Ammon's horn (tissue), 1 donor: ENCODE measurements at regions not wholly inside any gene's neighbourhood (a gene's known extent, or its start where the extent isn't known, plus 50 kb on each side); places are given as distances from the start of the nearest gene placed in this dataset.
"Not testable (repeated sequence)": the region's sequence is repeated elsewhere in the genome, so short reads cannot be mapped to it uniquely, and the experiment has no call there.

Experiments used
- DNase-seq: peaks from one replicate; pipeline ENCODE4 v3.0.0-alpha.2; 2016; ENCODE audit warnings: low spot score

DNA sequence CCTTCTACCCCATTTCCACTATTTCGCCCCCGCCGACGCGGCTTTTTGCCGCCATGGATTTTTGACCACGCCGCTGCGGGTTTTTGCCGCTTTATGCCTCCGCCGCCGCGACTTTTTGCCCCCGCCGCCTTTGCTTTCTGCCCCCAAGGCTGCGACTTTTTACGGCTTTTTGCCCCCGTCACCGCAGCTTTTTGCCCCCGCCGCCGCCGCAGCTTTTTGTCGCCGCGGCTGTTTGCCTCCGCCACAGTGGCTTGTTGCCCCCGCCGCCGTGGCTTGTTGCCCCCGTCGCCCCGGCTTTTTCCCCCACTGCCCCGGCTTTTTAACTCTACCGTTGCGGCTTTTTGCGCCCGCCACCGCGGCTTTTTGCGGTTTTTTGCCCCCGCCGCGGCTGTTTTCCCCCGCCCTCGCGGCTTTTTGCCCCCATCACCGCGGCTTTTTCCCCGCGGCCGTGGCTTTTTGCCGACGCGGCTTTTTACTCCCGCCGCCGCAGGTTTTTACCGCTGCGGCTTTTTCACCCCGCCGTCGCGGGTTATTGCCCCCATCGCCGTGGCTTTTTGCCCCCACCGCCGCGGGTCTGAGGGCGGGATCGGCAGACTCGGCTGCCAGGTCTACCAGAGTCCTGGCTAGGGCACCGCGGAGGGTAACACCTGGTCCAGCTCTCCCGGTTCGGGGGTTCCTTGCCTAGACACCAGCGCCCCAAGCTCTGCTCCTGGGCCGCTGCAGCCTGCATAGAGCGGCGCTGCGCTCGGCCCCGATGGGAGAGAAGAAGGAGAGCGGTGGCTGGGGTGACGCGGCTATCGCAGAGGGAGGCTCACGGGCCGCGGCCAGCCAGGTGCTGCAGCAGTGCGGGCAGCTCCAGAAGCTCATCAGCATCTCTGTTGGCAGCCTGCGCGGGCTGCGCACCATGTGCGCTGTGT is 562.7 kb upstream of the WSB1 start:
- DNase-seq = no peak

DNA sequence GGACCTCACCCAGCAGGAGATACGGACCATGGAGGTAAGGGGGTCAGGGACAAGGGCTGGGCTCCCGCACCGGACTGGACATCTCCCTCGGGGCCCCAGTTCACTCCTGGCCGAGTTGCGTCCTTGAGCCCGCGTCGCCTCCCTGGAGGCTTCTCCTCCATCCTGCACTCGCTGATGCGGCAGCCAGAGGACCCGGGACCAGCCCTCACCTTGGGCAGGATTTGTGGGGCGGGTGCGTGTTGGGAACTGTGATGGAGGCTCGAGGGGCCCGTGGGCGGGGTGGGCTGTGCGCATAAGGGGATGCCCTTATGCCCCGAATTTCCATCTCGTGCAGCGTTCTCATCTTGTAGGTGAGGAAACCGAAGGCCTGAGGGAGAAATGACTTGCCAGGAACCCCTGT is 562.0 kb upstream of the WSB1 start:
- not testable (repeated sequence) for DNase-seq

DNA sequence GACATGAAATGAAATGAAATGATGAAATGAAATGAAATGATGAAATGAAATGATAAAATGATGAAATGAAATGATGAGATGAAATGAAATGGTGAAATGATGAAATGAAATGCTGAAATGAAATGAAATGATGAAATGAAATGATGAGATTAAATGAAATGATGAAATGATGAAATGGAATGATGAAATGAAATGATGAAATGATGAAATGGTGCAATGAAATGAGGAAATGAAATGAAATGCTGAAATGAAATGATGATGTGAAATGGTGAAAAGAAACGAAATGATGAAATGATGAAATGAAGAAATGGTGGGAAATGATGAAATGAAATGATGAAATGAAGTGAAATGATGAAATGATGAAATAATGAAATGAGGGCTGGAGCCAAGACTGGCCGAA is 559.1 kb upstream of the WSB1 start:
- not testable (repeated sequence) for DNase-seq

DNA sequence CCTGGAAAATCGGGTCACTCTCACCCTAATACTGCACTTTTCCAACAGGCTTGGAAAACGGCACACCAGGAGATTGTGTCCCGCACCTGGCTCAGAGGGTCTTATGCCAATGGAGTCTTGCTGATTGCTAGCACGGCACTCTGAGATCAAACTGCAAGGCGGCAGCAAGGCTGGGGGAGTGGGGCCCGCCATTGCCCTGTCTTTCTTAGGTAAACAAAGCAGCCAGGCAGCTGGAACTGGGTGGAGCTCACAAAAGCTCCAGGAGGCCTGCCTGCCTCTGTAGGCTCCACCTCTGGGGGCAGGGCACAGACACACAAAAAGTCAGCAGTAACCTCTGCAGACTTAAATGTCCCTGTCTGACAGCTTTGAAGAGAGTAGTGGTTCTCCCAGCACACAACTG is 557.9 kb upstream of the WSB1 start:
- DNase-seq = not testable (repeated sequence)

DNA sequence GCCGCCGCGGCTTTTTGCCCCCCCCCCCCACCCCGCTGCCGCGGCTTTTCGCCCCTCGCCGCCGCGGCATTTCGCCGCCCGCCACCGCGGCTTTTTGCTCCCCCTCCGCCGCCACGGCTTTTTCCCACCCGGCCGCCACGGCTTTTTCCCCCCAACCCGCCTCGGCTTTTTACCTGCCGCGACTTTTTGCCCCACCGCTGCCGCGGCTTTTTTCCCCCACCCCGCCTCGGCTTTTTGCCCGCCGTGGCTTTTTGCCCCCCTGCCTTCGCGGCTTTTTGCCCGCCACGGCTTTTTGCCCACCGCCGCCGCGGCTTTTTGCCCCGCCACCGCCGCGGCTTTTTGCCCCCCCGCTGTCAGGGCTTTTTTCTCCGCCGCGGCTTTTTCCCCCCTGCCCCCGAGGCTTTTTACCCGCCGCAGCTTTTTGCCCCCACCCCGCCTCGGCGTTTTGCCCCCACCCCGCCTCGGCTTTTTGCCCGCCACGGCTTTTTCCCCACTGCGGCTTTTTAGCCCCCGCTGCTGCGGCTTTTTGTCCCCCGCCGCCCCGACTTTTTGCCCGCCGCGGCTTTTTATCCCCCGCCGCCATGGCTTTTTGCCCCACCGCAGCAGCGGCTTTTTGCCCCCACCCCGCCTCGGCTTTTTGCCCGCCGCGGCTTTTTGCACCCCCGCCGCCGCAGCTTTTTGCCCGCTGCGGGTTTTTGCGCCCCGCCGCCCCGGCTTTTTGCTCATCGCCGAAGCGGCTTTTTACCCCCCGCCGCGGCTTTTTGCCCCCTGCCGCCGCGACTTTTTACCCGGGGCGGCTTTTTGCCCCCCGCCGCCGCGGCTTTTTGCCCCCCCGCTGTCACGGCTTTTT is 527.8 kb upstream of the WSB1 start:
- no peak for DNase-seq

DNA sequence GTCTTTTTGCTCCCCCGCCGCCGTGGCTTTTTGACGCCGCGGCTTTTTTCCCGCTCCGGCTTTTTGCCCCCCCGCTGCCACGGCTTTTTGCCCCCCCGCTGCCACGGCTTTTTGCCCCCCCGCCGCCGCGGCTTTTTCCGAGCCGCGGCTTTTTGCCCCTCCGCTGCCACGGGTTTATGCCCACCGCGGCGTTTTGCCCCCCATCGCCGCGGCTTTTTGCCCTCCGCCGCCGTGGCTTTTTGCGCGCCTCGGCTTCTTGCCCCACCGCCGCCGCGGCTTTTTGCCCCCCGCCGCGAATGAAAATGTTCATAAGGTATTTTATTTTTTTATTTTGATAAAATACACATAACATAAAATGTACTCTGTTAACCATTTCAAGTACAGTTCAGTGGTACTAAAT is 527.2 kb upstream of the WSB1 start:
- no peak for DNase-seq

DNA sequence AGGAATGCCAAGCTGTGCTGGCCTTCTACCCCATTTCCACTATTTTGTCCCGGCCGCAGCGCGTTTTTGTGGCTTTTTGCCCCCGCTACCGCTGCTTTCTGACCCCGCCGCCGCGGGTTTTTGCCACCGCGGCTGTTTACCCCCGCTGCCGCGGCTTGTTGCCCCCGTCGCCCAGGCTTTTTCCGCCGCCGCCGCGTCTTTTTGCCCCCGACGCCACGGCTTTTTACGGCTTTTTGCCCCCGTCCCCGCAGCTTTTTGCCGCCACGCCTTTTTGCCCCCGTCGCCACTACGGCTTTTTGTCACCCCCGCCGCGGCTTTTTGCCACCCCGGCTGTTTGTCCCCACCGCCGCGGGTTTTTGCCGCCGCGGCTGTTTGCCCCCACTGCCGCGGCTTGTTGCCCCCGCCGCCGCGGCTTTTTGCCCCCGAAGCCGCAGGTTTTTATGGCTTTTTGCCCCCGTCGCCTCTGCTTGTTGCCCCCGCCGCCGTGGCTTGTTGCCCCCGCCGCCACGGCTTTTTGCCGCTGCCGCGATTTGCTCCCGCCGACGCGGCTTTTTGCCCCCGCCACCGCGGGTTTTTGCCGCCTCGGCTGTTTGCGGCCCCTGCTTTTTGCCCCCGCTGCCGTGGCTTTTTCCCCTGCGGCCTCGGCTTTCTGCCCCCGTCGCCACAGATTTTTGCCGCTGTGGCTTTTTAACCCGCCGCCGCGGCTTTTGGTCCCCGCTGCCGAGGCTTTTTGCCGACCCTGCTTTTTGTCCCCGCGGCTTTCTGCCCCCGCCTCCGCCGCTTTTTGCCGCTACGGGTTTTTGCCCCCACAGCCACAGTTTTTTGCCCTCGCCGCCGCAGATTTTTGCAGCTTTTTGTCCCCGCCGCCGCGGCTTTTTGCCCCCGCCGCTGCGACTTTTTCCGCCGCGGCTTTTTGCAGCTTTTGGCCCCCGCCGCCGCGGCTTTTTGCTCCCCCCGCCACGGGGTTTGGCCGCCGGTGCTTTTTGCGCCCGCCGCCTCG is 520.4 kb upstream of the WSB1 start:
- DNase-seq = no peak

DNA sequence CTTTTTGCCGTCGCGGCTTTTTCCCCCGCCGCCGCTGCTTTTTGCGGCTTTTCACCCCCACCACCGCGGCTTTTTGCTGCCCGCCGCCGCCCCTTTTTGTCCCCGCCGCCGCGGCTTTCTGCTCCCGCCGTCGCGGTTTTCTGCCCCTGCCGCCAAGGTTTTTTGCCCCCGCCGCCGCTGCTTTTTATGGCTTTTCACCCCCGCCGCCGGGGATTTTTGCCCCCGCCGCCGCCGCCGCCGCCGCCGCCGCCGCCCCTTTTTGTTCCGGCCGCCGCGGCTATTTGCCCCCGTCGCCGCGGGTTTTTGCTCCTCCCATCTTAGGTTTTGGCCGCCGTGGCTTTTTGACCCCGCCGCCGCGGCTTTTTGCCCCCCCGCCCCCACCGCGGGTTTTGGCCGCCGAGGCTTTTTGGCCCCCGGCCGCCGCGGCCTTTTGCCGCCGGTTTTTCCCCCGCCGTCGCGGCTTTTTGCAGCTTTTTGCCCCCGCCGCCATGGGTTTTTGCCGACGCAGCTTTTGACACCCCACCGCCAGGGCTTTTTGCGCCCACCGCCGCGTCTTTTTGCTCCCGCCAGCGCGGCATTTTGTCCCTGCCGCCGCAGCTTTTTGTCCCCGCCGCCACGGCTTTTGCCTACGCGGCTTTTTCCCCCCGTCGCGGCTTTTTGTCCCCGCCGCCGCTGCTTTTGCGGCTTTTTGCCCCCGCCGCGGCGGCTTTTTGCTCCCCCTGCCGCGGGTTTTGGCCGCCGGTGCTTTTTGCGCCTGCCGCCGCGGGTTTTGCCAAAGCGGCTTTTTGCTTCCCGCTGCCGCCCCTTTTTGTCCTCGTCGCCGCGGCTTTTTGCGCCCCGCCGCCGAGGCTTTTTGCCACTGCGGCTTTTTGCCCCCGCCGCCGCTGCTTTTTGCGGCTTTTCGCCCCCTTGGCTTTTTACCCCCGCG is 519.4 kb upstream of the WSB1 start:
- no peak for DNase-seq

DNA sequence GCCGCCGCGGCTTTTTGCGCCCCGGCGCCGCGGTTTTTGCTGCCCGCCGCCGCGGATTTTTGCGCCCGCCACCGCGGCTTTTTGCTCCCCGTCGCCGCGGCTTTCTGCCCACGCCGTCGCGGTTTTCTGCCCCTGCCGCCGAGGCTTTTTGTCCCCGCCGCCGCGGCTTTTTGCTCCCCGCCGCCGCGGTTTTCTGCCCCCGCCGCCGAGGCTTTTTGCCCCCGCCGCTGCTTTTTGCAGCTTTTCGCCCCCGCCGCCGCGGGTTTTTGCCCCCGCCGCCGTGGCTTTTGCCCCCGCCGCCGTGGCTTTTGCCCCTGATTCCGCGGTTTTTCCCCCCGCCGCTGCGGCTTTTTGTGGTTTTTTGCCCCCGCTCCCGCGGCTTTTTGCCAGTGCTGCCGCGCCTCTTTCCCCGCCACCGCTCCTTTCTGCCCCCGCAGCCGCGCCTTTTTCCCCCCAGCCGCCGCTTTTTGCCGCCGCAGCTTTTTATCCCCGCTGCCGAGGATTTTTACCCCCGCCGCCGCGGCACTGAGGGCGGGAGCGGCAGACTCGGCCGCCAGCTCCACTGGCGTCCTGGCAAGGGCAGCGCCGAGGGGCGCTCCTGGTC is 518.6 kb upstream of the WSB1 start:
- no peak for DNase-seq

DNA sequence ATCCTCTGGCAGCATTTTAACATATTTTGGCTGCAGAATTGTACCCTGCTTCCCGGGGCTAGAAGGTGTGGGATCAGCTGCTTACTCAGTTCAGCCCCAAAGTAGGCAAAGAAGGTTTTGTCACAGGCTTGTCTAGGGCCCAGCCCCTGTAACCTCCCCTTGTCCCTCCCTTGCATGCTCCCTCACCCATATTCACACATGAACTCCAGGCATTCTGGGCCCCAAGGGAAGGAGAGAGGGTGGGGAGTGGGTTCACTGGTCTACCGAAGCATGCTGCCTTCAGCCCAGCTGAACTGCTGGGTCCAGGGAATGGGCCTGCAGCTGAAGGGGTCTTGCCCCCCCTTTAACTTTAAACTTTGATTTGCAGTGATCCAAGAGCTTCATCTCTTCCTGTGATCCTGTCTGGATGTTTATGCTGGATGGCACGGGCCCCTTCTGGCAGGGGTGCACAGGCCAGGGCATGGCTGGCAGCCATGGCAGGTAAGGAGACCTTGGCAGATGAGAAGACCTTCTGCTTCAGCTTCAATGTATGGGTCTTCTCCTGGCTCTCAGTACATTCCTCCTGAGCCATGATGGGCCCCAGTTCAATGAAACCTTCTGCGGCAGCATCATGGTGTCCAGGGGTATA is 513.6 kb upstream of the WSB1 start:
- DNase-seq = not testable (repeated sequence)

DNA sequence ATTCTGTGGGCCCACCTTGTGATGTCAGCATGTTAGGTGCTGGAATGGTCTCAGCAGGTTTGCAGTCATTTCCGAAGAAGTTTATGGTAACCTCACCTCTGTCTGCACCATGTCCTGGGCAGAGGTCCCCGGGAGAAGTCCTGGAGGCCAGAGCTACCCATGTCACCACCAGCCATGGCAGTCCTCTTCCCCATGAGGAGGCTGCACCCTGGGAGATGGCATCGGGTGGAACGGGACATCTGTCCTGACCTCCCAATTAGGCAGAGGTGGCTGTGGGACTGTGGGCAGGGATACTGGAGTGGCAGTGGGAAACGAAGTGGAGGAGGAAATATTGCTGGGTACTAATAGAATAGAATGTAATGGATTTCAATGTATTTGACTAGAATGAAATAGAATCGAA is 511.8 kb upstream of the WSB1 start:
- DNase-seq = no peak

DNA sequence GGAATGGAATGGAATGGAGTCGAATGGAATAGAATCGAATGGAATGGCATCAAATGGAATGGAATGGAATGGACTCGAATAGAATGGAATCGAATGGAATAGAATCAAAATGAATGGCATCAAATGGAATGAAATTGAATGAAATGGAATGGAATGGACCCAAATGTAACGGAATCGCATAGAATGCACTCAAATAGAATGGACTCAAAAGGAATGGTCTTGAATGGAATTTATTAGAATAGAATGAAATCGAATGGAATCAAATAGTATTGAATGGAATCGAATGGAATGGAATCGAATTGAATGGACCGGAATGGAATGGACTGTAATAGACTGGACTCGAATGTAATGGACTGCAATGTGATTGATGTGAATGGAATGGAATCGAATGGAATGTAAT is 501.4 kb upstream of the WSB1 start:
- DNase-seq = no peak

DNA sequence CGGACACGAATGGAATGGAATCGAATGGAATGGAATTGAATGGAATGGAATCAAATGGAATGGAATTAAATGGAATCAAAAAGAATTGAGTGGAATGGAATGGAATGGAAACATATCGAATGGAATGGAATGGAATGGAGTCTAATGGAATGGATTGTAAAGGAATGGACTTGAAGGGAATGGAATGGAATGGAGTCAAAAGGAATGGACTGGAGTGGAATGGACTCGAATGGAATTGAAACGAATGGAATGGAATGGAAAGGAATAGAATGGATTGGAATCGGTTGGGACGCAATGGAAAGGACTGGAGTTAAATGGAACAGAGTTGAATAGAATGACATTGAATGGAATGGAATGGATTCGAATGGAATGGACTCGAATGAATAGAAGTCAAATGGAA is 486.9 kb upstream of the WSB1 start:
- DNase-seq = no peak

DNA sequence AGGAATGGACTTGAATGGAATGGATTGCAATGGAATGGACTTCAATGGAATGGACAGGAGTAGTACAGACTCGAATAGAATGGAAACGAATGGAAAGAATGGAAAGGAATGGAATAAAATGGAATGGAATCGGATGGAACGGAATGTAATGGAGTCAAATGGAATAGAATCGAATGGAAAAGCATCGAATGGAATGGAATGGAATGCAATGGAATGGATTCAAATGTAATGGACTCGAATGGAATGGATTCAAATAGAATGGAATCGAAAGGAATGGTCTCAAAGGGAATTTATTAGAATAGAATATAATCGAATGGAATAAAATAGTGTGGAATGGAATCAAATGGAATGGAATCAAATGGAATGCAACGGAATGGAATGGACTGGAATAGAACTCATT is 484.9 kb upstream of the WSB1 start:
- DNase-seq = no peak

DNA sequence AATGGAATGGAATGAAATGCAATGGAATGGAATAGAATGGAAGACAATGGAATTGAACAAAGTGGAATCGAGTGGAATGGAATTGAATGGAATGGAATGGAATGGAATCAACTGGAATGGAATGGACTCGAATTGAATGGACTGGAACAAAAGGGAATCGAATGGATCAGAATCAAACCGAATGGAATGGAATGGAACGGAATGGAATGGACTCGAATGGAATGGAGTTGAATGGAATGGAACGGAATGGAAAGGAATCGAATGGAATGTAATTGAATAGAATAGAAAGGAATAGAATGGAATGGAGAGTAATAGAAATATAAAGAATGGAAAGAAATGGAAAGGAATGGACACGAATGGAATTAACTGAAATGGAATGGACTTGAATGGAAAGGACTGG is 475.2 kb upstream of the WSB1 start:
- DNase-seq = peak; percentile 7
